Mesenchymal stem cell (in vitro differentiated cells and primary cell): ENCODE measurements at regions not wholly inside any gene's neighbourhood (a gene's known extent, or its start where the extent isn't known, plus 50 kb on each side); places are given as distances from the start of the nearest gene placed in this dataset.

Experiments used
- DNase-seq: peaks from one replicate; pipeline ENCODE4 v3.0.0-alpha.2; 2013
- H2AFZ ChIP-seq: one replicate; pipeline ENCODE4 v1.6.1; 2013; ENCODE audit warnings: low read depth, mild to moderate bottlenecking, control low read depth, inconsistent platforms, low read length, moderate library complexity
- H2AK5ac ChIP-seq: 2 replicates; pipeline ENCODE4 v1.6.1; 2013; ENCODE audit warnings: low read length, moderate library complexity, mild to moderate bottlenecking, inconsistent platforms; ENCODE audit not compliant: severe bottlenecking
- H2BK120ac ChIP-seq: one replicate; pipeline ENCODE4 v1.6.1; 2013; ENCODE audit warnings: low read depth, mild to moderate bottlenecking, inconsistent platforms, low read length, moderate library complexity
- H2BK12ac ChIP-seq, 2 experiments: one replicate each; pipeline ENCODE4 v1.6.1; 2013; ENCODE audit warnings: inconsistent platforms in 2 of 2, low read length in 2 of 2, mild to moderate bottlenecking in 2 of 2, moderate library complexity in 2 of 2, control low read depth in 1 of 2
- H2BK15ac ChIP-seq: one replicate; pipeline ENCODE4 v1.6.1; 2013; ENCODE audit warnings: mild to moderate bottlenecking, low read depth, inconsistent platforms; ENCODE audit not compliant: poor library complexity, severe bottlenecking
- H2BK5ac ChIP-seq: 2 replicates; pipeline ENCODE4 v1.6.1; 2013; ENCODE audit warnings: low read depth, mild to moderate bottlenecking, low read length, control low read depth, inconsistent platforms; ENCODE audit not compliant: poor library complexity, severe bottlenecking
- H3K14ac ChIP-seq, 2 experiments: one replicate each; pipeline ENCODE4 v1.6.1; 2013; ENCODE audit warnings: inconsistent platforms in 2 of 2, low read length in 2 of 2, control low read depth in 1 of 2, mild to moderate bottlenecking in 1 of 2, moderate library complexity in 1 of 2
- H3K18ac ChIP-seq, 2 experiments: one replicate each; pipeline ENCODE4 v1.6.1; 2013; ENCODE audit warnings: inconsistent platforms in 2 of 2, low read length in 2 of 2, control low read depth in 1 of 2, low read depth in 1 of 2, mild to moderate bottlenecking in 1 of 2
- H3K23ac ChIP-seq, 2 experiments: one replicate each; pipeline ENCODE4 v1.6.1; 2013; ENCODE audit warnings: inconsistent platforms in 2 of 2, low read length in 2 of 2, mild to moderate bottlenecking in 2 of 2, moderate library complexity in 2 of 2, control low read depth in 1 of 2
- H3K27ac ChIP-seq: 2 replicates; pipeline ENCODE4 v1.5.1; 2013; ENCODE audit warnings: mild to moderate bottlenecking, moderate library complexity, low read length, control low read depth, inconsistent platforms; ENCODE audit not compliant: poor library complexity, severe bottlenecking
- H3K27me3 ChIP-seq, 2 experiments: 2 replicates each; pipeline versions ENCODE4 v1.6.1 to v1.7.0; 2013; ENCODE audit warnings: low read length in 2 of 2, mild to moderate bottlenecking in 2 of 2, moderate library complexity in 2 of 2, control low read depth in 1 of 2, inconsistent platforms in 1 of 2; ENCODE audit not compliant: control insufficient read depth in 1 of 2, insufficient read depth in 1 of 2
- H3K36me3 ChIP-seq, 2 experiments: 2 replicates each; pipeline versions ENCODE4 v1.6.1 to v1.7.0; 2013; ENCODE audit warnings: low read length in 2 of 2, control low read depth in 1 of 2, inconsistent platforms in 1 of 2, low read depth in 1 of 2, mild to moderate bottlenecking in 1 of 2; ENCODE audit not compliant: insufficient read depth in 2 of 2, control insufficient read depth in 1 of 2
- H3K4ac ChIP-seq, 2 experiments: one replicate each; pipeline ENCODE4 v1.6.1; 2013; ENCODE audit warnings: inconsistent platforms in 2 of 2, low read length in 2 of 2, mild to moderate bottlenecking in 2 of 2, moderate library complexity in 2 of 2, control low read depth in 1 of 2, low read depth in 1 of 2
- H3K4me1 ChIP-seq: 2 replicates; pipeline ENCODE4 v1.6.1; 2013; ENCODE audit warnings: low read depth, low read length, control low read depth; ENCODE audit not compliant: control insufficient read depth, insufficient read depth
- H3K4me2 ChIP-seq: 2 replicates; pipeline ENCODE4 v1.6.1; 2013; ENCODE audit warnings: low read length, mild to moderate bottlenecking, inconsistent platforms; ENCODE audit not compliant: poor library complexity, severe bottlenecking
- H3K4me3 ChIP-seq, 2 experiments: 2 replicates each; pipeline versions ENCODE4 v1.5.1 to v1.7.0; 2013; ENCODE audit warnings: low read length in 2 of 2, mild to moderate bottlenecking in 2 of 2, control low read depth in 1 of 2, low read depth in 1 of 2; ENCODE audit not compliant: insufficient read depth in 1 of 2
- H3K79me1 ChIP-seq: replicated peaks from 2 replicates; pipeline ENCODE4 v1.6.1; 2013; ENCODE audit warnings: mild to moderate bottlenecking, control low read depth, low read length, inconsistent platforms; ENCODE audit not compliant: poor library complexity, severe bottlenecking
- H3K9ac ChIP-seq: 2 replicates; pipeline ENCODE4 v1.7.0; 2013; ENCODE audit warnings: mild to moderate bottlenecking, low read length, moderate library complexity
- H3K9me3 ChIP-seq: 2 replicates; pipeline ENCODE4 v1.7.0; 2013; ENCODE audit warnings: mild to moderate bottlenecking, low read length; ENCODE audit not compliant: control insufficient read depth
- H4K8ac ChIP-seq: one replicate; pipeline ENCODE4 v1.6.1; 2013; ENCODE audit warnings: inconsistent platforms, mild to moderate bottlenecking, low read length, moderate library complexity
- H4K91ac ChIP-seq: one replicate; pipeline ENCODE4 v1.6.1; 2013; ENCODE audit warnings: mild to moderate bottlenecking, low read length, inconsistent platforms
- WGBS: methylation state at CpG from one replicate; pipeline ENCODE4 v1.1.7; 2013; ENCODE audit warnings: mixed read lengths; 5-methylcytosine and 5-hydroxymethylcytosine counted together

- no peaks in the 10 kb centered on the region for H3K79me1 ChIP-seq
- no peak overlapping the region for H3K23ac ChIP-seq
- H2BK120ac ChIP-seq, result no peak overlapping the region
- no peak overlapping the region for H2AK5ac ChIP-seq
- H3K27me3 ChIP-seq, result no peaks in the 10 kb centered on the region
- H3K4me3 ChIP-seq, result no peak overlapping the region
- no peak overlapping the region for H2AFZ ChIP-seq
- H4K91ac ChIP-seq, result no peak overlapping the region
- no peak overlapping the region for H3K4me2 ChIP-seq
- no peak overlapping the region for H2BK5ac ChIP-seq
- no peak overlapping the region for H3K14ac ChIP-seq
- no peak overlapping the region for H3K18ac ChIP-seq
- H3K9me3 ChIP-seq, result no peaks in the 10 kb centered on the region
- no peak for DNase-seq
- 93% methylated on average over 2 of the region's 2 CpGs for WGBS
- no peak overlapping the region for H4K8ac ChIP-seq
- no peak overlapping the region for H3K4ac ChIP-seq
- H3K36me3 ChIP-seq, result no peaks in the 10 kb centered on the region
- no peak overlapping the region for H3K9ac ChIP-seq
- H3K4me1 ChIP-seq, result no peaks in the 10 kb centered on the region
- H2BK15ac ChIP-seq, result no peak overlapping the region
- no peak overlapping the region for H2BK12ac ChIP-seq
- H3K27ac ChIP-seq, result no peak overlapping the region
These were observed 175.7 kb upstream of the CARD18 start for GRCh38 chr11:105315287-105315686.

- Histone ChIP-seq H4K8ac (no peak overlapping the region), H3K18ac (no peak overlapping the region), H3K36me3 (no peaks in the 10 kb centered on the region), H3K4me2 (no peak overlapping the region), H2BK12ac (no peak overlapping the region), H3K4ac (no peak overlapping the region), H3K14ac (no peak overlapping the region), H3K9me3 (no peaks in the 10 kb centered on the region), H3K4me3 (no peak overlapping the region), H2AFZ (no peak overlapping the region), H3K27ac (no peak overlapping the region), H3K79me1 (no peaks in the 10 kb centered on the region), H3K23ac (no peak overlapping the region), H2BK15ac (no peak overlapping the region), H3K4me1 (no peaks in the 10 kb centered on the region), H3K27me3 (no peaks in the 10 kb centered on the region), H2BK120ac (no peak overlapping the region), H3K9ac (no peak overlapping the region), H4K91ac (no peak overlapping the region), H2AK5ac (no peak overlapping the region), H2BK5ac (no peak overlapping the region)
- no peak for DNase-seq
- no CpG with 5 or more reads among the region's 2 CpGs for WGBS
These were observed 172.7 kb upstream of the CARD18 start for GRCh38 chr11:105312266-105312665.

GRCh38 chr11:105298630-105299029, 159.1 kb upstream of the CARD18 start:
- WGBS, result 100% methylated on average over 1 of the region's 3 CpGs
- H2BK12ac ChIP-seq, result no peak overlapping the region
- no peak overlapping the region for H2BK120ac ChIP-seq
- H3K4me3 ChIP-seq, result no peak overlapping the region
- no peak overlapping the region for H2BK5ac ChIP-seq
- H3K9ac ChIP-seq, result no peak overlapping the region
- H3K9me3 ChIP-seq, result no peaks in the 10 kb centered on the region
- no peak overlapping the region for H3K27ac ChIP-seq
- H3K23ac ChIP-seq, result no peak overlapping the region
- no peaks in the 10 kb centered on the region for H3K79me1 ChIP-seq
- peak overlapping the region; percentile 63 for H4K8ac ChIP-seq
- H3K4me2 ChIP-seq, result no peak overlapping the region
- peaks cover 2% of the 10 kb centered on the region for H3K4me1 ChIP-seq
- peak; percentile 8 for DNase-seq
- H3K18ac ChIP-seq, result no peak overlapping the region
- no peaks in the 10 kb centered on the region for H3K27me3 ChIP-seq
- no peak overlapping the region for H2BK15ac ChIP-seq
- H4K91ac ChIP-seq, result no peak overlapping the region
- H3K36me3 ChIP-seq, result no peaks in the 10 kb centered on the region
- H3K14ac ChIP-seq, result no peak overlapping the region
- H3K4ac ChIP-seq, result no peak overlapping the region
- H2AFZ ChIP-seq, result no peak overlapping the region
- H2AK5ac ChIP-seq, result no peak overlapping the region

- H3K4me1 ChIP-seq, result peaks cover 2% of the 10 kb centered on the region
- no peak overlapping the region for H2BK15ac ChIP-seq
- no peak overlapping the region for H3K27ac ChIP-seq
- H3K18ac ChIP-seq, result peak overlapping the region in 1 of 2 experiments; percentile 11
- no peak overlapping the region for H3K9ac ChIP-seq
- peak; percentile 13 for DNase-seq
- no peak overlapping the region for H2BK120ac ChIP-seq
- H2AK5ac ChIP-seq, result no peak overlapping the region
- H3K4me2 ChIP-seq, result no peak overlapping the region
- H2AFZ ChIP-seq, result no peak overlapping the region
- H3K9me3 ChIP-seq, result no peaks in the 10 kb centered on the region
- no peak overlapping the region for H3K4ac ChIP-seq
- no peak overlapping the region for H4K8ac ChIP-seq
- H3K23ac ChIP-seq, result no peak overlapping the region
- H4K91ac ChIP-seq, result no peak overlapping the region
- H2BK5ac ChIP-seq, result no peak overlapping the region
- H3K79me1 ChIP-seq, result no peaks in the 10 kb centered on the region
- no peak overlapping the region for H3K14ac ChIP-seq
- H3K36me3 ChIP-seq, result no peaks in the 10 kb centered on the region
- no peak overlapping the region for H3K4me3 ChIP-seq
- peak overlapping the region in 1 of 2 experiments; percentile 4 for H2BK12ac ChIP-seq
- WGBS, result 59% methylated on average over 2 of the region's 2 CpGs
- no peaks in the 10 kb centered on the region for H3K27me3 ChIP-seq
These were observed 158.6 kb upstream of the CARD18 start for GRCh38 chr11:105298174-105298573.
